HG02571 (cell line): ENCODE measurements at regions not wholly inside any gene's neighbourhood (a gene's known extent, or its start where the extent isn't known, plus 50 kb on each side); places are given as distances from the start of the nearest gene placed in this dataset.

ENCODE experiments used
- ATAC-seq: cut with Tn5 transposase; IDR thresholded peaks from one replicate; pipeline ENCODE4 v1.9.1; 2021; ENCODE audit warnings: mild to moderate bottlenecking, moderate library complexity; ENCODE audit not compliant: unreplicated experiment

DNA sequence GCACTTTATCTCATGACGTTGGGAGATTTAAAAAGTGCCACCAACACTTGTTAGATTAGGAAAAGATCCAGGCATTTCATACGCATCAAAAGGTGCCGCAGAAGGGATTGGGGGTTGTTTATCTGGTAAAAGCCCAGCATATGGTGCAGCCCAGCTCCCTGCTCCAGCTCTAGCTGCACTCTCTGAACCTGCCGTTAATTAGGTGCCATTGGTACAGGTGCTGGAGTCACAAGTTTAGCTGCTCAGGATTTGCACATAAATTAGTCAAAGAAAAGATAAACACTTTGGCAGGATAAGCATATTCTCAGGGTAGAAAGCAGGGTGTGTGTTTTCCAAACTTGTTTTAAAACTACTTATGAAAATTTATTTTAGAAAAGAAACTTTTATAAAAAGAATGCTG, 932.6 kb upstream of the TMEM132C start:
- ATAC-seq: no peak

DNA sequence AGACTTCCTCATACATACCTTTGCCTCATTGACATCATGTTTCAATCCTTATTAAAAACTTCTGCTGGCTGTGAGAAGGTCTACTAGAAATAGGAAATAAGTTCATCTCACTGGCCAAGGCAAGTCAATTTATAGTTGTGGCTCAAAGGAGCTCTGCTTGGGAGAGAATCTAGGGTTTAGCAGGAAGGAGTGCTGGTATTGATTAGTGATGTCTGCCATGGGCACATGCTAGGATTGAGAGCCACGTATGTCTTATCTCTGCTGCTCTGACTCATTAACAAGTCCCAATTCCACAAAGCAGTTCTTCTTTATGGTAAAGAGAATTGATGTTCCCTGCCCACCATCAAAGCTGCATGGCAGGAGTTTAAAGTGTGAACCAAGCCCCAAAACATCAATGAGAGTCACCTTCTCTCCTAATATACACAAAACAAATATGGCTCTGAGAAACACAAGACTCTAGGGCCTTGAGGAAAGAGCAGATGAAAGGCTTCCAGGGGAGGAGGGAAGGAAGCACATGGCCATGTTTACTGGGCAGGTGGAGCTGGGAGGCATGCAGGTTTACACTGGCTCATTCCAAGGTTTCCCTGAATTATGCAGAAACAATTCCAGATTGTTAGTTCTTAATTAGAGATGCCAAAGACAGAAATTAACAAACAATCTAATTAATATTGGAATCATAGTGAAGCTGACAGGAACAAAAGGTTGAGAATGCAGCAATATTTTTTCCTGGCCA, 931.9 kb upstream of the TMEM132C start:
- ATAC-seq: no peak

DNA sequence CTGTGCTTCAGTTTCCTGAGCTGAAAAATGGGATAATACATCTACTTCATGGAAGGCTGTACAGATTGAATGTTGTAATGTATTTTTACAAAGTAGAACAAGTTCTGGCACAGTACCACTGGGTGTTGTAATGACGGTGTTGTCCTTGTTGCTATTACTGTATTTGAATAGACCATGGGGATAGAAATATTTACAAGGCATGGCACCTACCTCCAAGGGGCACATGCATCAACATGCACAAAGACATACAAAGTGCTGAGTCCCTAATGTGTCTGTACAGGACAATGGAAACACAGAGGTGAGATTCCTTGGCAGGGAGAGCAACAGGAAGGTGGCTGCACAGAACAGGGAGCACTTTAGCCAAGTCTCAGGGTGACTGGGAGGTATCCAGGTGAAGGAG, 930.6 kb upstream of the TMEM132C start:
- ATAC-seq: no peak

DNA sequence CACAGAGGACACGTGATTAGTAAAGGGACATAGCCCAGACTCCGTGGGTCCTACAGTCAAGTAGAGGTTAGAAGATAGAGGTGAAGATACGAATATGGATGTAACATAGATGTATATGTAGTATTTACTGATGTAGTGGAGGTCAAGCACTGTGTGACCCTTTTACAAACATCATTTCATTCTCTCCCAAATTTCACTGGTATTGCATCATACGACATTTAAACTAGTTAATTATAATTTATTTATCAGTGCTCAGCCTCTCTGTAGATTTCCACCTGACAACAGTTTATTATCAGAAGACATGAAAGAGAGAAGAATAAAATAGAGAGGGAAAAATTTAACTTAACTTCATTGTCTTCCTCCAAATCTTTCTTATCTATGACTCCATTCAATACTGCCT, 927.9 kb upstream of the TMEM132C start:
- no peak for ATAC-seq

DNA sequence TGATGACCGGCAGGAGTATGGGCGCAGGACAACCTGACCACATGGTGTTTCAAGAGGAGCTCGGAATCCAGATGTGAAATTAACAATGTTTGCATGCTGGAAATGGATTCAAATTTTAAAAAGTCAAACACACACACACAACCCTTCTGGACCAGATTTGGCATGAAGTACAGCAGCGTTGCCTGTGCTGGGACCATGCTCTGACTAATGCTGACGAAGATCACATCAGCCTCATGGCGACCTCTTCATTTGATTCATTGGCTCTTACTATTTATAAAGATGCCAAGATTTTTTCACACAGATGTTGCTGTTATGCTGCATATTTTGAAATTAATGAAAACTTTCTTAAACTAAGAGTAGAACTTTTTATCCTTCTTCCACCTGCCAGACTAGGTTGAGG, 926.6 kb upstream of the TMEM132C start:
- ATAC-seq: no peak

DNA sequence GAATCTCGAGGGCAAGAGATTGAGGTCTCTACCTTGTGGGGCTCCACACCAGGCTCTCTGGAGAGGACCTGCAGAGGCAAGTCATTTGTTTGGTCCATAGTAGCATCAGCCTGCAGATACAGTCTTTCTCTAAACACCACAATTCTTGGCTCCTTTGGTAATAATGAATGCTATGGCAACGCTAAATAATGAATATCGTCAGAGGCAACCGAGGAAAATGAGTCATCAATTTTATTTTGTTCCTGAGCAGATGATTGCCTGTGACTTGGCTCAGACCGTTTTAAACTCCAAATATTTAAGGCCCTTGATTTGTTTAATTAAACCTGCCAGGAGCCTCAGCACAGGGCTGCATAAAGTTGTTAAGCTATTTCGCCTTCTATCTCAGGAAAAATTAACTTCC, 924.1 kb upstream of the TMEM132C start:
- ATAC-seq: no peak

DNA sequence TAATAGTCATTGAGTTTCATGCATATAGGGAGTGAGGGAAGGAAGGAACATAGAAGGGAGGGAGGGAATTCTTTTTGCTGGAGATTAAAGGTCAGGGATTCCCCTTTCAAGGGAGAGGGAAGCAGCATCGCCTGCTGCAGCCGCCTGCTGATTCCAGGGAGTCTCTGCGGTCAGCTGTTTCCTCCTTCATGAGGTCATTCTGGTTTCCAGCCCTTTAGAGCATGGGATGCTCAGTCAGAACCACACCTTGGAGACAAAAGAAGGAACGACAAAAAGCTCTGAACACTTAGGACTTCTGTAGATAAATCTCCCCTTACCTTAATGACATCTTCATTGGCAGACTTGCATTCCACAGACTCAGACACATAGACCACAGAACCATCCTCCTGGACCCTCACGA, 923.0 kb upstream of the TMEM132C start:
- ATAC-seq: no peak

DNA sequence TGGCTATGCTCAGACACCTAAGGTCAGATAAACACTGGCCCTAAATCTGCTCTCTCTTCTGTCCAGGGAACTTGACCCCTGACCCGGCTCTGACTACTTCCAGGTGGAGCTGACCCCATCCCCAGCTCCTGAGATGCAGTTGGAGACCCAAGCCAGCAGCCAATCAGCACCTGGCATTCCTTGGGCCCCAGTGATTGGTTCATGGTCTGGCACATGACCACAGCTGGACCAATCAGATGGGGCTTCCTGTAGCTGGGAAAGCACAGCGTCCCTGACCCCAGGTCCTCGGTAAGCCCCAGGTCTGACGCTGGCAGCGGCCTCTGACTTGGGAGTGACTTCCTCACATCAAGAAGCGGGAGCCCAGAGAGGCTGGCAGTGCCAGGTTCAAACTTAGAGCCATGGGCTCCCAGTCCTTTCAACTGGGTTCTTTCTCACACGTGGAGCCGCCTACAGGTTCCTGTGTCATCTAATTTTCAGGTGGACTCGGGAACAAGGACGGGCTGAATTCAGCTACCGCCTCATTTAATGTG, 915.4 kb upstream of the TMEM132C start:
- ATAC-seq: no peak

DNA sequence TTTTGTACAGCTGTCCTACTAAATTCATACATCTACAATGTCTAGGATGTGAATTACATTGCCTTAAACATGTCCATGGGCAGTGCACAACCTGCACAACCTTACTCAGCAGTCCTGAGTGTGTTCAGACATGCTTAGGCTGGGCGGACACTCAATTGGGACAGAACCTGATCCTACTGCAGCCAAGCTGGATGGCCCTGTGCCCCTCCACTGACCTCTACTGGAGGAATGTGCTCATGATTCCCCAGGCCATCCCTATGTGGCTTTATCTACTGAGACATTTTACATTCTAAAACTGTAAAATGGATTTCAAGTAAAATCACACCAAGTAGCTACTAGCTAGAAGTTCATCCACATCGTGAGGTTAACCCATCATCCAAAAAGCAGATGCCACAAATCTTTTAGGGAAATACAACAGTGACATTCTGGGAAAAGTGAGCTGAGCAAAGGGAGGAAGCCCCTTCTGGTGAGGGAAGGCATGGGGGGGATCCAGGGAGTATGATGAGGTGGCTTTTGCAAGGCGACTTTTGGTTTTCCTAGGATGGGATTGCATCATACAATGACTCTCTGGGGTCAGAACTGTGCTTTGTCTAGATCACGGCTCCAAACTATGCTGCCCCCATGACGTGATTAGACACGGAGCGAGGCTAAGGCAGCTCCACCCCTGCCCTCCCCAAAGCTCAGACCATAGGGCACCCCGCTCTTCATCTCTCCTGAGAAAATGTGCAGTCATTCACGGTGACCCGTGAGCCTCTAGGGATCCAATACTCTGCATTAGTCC, 911.7 kb upstream of the TMEM132C start:
- no peak for ATAC-seq

DNA sequence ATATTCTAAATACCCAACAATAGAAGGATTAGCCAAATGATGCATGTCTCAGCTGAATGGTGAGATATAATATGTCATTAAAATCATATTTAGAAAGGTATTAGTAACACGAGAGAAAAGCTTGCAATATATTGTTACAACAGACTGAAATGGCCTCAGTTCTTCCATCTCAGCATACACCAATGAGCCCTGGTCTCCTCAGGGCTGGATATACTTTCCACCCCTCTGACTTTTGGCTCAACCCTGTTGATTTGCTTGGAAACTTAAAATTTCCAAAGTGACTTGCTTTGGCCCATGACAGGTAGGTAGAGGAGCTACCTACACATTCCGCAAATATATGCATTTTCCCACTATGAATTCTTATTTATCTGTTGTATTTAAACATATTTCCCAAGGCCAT, 908.1 kb upstream of the TMEM132C start:
- ATAC-seq: no peak

DNA sequence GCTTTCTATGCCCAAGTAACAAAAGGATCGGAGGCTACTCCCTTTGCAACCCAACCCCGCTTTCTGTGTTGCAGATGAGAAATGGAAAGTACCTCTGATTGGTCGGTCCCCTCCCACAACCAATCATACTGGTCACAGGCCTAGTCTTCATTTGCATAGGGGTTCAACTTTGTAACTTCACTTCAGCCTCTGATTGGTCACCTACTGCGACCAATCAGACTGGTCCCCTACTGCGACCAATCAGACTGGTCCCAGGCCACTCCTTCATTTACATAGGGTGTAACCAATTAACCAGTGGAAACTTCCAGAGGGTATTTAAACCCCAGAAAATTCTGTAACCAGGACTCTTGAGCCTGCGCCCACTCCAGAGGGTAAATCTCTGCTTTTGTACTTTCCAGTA, 906.4 kb upstream of the TMEM132C start:
- ATAC-seq: no peak

DNA sequence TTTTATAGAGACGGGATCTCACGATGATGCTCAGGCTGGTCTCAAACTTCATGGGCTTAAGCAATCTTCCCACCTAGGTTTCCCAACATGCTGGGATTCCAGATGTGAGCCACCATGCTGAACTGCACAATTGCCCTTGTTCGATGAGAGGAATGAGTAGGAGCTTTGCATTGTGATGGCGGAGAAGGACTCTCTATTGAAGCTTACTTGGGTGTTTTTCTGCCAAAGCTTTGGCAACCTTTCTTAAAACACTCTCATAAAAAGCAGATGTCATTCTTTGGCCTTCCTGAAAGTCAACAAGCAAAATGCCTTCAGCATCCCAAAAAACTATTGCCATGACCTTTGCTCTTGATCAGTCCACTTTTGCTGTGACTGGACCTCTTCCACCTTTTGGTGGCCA, 904.8 kb upstream of the TMEM132C start:
- no peak for ATAC-seq

DNA sequence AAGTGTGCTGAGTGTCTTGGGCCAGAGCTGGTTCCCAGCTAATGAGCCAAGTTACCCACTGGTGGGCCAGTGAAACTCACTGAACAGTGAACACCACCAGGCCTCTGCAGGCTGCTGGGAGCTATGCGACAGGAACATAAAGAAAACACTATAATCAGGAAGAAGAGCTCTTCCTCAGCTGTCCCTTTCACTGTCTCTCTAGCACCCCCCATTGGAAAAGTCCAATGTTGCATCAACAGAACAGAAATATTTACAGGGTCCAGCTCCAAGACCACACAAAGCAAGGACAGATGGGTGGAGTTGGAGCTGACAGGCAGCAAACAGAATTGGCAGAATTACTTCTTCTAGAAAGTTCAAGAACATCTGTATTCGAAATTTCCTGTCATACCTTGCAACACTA, 903.6 kb upstream of the TMEM132C start:
- no peak for ATAC-seq

DNA sequence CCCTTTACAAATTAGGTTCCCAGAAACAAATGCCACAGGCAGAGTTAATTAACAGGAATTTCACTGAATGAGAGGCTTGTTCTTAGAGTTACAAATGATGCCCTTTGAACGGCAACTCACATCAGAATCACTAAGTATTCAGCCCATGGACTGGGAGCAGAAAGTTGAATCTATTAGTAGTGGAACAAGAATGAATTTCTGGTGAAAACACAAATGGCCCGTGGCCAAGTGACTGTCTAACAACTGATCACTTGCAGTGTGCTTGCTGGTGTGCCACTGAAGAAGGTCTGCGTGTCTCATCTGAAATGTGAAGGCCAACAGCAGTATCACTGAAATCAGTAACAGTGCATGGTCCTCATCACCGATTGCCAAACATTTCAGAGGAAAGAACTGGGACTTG, 893.4 kb upstream of the TMEM132C start:
- ATAC-seq: no peak

DNA sequence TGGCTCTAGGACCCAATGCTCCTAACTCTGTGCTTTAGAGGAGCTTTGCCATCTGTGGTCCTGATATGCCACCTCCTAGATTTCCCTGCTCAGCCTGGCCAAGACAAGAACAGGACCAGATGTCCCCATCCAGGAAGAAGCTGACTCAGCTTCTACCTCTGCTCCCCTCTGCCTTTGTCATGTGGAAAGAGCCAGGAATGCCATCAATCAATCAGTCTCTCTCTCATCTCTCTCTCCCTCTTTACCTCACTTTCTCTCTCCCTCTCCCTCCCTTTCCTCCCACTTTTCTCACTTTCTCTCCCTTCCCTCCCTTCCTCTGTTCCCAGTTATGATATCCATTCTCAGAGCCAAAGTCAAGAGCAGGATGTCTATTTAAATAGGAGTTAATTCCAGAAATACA, 892.5 kb upstream of the TMEM132C start:
- no peak for ATAC-seq

DNA sequence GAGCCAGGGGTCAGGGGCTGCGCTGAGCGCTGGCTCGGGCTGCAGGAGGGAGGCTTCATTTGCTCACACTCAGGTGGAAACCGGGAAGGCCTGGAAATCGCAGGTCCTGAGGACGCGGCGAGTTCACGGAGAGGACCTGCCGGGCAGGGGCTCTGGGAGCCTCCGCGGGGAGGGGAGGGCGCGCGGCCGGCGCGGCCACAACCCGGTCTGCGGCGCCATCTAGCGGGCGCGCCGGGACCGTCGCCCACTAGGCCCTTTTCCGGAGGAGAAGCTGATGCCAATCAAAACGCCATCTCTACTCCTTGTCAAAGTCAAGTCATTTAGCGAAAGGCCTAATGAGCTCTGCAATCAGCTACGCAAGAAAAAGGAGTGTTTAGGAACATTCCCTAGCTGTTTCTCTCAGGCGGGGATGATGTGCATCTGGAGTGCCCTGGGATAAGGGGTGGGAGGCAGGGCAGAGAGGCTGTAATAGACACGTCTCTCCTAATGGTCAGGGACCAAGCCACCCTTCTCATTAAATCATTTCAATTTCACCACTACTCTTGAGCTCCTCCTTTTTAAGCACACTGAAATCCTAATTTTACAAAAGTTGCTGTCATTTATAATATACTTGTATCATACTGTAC, 885.8 kb upstream of the TMEM132C start:
- ATAC-seq: no peak

DNA sequence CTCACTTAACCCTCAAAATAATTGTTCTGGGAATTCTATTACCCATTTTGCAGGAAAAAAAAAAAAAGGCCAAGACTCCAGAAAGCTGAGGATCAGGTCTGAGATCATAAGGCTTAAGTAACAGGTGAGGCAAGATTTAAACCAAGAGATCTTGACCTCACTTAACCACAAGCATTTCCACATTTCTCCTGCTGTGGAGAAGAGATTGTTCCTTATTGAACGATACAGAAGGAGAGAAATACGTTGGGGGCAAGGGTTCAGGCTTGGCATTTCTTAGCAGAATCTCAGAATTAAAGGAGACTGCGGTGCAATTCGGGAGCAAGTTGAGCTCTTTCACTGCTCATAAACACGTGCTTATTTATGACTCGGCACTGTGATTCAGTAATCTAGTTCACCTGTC, 885.3 kb upstream of the TMEM132C start:
- ATAC-seq: no peak

DNA sequence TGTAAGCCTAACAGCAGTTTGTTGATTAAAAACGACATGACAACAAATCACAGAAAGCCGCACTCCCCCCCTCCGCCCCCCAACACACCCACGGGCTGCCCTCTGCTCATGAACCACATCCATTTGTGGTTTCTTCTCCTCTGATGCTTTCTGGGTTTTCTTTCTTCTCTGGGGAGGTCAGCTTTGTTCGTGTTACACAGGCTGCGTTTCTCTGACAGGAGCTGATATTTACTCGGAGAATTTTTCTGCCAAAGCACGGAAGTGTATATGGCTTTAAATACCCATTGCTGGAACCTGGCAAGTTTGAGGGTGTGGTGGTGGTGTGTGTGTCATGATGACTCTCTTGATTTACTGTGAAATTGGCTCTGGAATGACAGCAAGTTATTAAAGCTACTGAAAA, 883.7 kb upstream of the TMEM132C start:
- ATAC-seq: no peak

DNA sequence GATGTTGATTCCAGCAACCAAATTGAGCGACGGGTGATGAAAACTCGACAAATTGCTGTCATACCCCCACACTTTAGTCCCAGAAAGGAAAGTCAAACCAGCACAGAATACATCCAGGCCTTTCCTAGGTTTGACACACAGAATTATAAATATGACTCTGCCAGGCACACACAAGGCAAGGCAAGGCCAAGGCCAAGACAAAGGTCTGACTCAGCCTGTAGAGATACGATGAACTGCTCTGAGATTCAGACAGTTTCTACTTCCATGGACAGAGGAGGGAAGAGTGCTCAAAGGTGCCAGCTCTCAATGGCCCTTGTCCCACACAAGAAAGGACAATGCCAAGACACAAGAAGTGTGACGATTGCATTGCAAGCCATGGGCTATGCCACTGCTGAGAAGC, 880.2 kb upstream of the TMEM132C start:
- no peak for ATAC-seq

DNA sequence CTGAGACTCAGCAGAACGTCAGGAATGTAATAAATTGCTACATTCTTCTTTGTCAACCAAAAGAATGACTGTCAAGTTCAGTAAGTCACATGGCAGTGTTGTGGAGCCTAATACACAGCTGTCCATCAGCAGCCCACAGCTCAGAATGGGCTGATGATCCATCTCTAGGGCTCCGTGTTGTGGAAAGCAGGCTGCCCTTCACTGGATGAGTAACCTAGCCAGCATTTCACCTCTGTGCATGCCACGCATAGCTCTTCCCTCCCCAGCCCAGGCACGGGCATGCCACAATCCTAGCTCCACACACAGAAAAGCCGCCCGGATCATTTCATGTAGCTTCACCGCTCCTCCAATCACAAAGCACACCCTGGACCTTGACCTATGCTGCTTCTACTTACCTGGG, 878.0 kb upstream of the TMEM132C start:
- no peak for ATAC-seq

DNA sequence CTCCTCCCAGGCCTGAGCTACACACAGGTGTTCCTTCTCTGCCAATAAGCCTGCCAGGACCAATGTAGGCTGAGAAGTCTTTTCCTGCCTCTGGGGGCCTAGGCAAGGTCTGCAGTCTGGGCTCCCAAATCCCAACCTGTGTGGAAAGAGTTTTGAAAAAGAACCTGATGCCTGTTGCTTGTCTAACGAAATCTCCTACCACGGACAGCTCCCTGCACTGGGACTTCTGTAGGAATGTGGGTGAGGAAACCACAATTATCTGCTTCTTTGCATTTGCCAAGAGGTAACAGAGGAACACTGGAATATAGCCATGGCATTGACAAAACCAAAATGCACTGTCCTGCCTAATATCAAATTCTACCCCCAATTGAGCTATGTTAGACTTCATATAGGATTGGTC, 877.0 kb upstream of the TMEM132C start:
- ATAC-seq: no peak

DNA sequence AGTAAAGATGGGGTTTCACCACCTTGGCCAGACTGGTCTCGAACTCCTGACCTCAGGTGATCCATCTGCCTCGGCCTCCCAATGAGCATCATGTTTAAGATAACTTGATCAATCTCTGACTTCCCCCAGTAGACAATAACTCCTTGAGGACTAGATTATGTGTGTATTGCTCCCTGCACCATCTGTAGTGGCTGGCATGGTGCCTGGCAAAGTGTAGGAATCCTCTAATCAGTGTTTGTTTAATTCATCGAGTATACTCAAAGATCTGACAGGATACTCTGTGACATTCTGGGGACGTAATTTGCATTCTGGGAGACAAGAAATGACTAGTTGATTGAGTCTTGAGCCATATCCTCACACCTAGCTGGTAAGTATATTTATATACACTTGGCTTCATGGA, 873.5 kb upstream of the TMEM132C start:
- ATAC-seq: no peak
